K562 (cell line): ENCODE measurements at regions not wholly inside any gene's neighbourhood (a gene's known extent, or its start where the extent isn't known, plus 50 kb on each side); places are given as distances from the start of the nearest gene placed in this dataset.

Source experiments
- ATAC-seq: fragments of 200-7000 bp; cut with Tn5 transposase; 3 replicates; pipeline ENCODE4 v1.9.1; 2020; ENCODE audit warnings: moderate library complexity
- BruUV-seq: library from RNA; stranded (reverse); fragments of 400-500 nt; replicated peaks from 2 replicates; lab custom pipeline; 2021; lab: Mats Ljungman, UMichigan
- CTCF ChIA-PET: fragments of 300-600 bp; formaldehyde crosslinking; extraction: SDS; loops from one replicate; lab custom pipeline; 2021; ENCODE audit warnings: low intra/inter-chr PET ratio; lab: Yijun Ruan, JAX
- POLR2A ChIA-PET: fragments of 300-600, 350-650 bp; sonication (Branson Sonifier 250); formaldehyde crosslinking; extraction: SDS; loops from one replicate; lab custom pipeline; 2021; ENCODE audit warnings: antibody characterized with exemption, inconsistent platforms; lab: Yijun Ruan, JAX
- DNase-seq, 4 experiments: peaks; one replicate each; pipeline versions ENCODE4 v3.0.0 to v3.0.0-alpha.2; 2011 to 2018; ENCODE audit warnings: low spot score in 3 of 4, mixed read lengths in 3 of 4; ENCODE audit errors: extremely low read depth in 1 of 4
- FAIRE-seq: peaks from 2 replicates; lab custom pipeline; 2011; peaks lifted over from hg19 to GRCh38; lab: Jason Lieb, UNC
- H2AFZ ChIP-seq: 2 replicates; pipeline ENCODE4 v1.6.0; 2011; ENCODE audit warnings: low read depth, low read length, control low read depth, inconsistent platforms
- H3K27ac ChIP-seq: fragments of 200-600 bp; 3 replicates; pipeline ENCODE4 v1.8.0; 2011; ENCODE audit warnings: low read depth, mild to moderate bottlenecking, control low read depth, inconsistent platforms, low read length, moderate library complexity, mixed read lengths; ENCODE audit errors: extremely low read depth
- H3K27me3 ChIP-seq, 2 experiments: fragments of 300-600 bp in 1 of 2; 2 replicates in 1 of 2; 3 replicates in 1 of 2; pipeline versions ENCODE4 v1.6.0 to v1.8.0; 2011; ENCODE audit warnings: inconsistent platforms in 2 of 2, low read length in 2 of 2, mild to moderate bottlenecking in 1 of 2, mixed read lengths in 1 of 2, moderate library complexity in 1 of 2; ENCODE audit not compliant: control insufficient read depth in 2 of 2, insufficient read depth in 2 of 2
- H3K36me3 ChIP-seq: fragments of 300-600 bp; 3 replicates; pipeline ENCODE4 v1.8.0; 2011; ENCODE audit warnings: mild to moderate bottlenecking, low read length, inconsistent platforms; ENCODE audit not compliant: control insufficient read depth, insufficient read depth
- H3K4me1 ChIP-seq, 2 experiments: fragments of 200-600 bp in 1 of 2; replicated peaks in 1 of 2; 2 replicates in 1 of 2; 3 replicates in 1 of 2; pipeline versions ENCODE4 v1.5.1 to v1.8.0; 2011; ENCODE audit warnings: inconsistent platforms in 2 of 2, low read length in 2 of 2, mild to moderate bottlenecking in 1 of 2, mixed read lengths in 1 of 2, moderate library complexity in 1 of 2; ENCODE audit not compliant: control insufficient read depth in 2 of 2, insufficient read depth in 2 of 2
- H3K4me2 ChIP-seq: 2 replicates; pipeline ENCODE4 v1.6.1; 2011; ENCODE audit warnings: low read length, control low read depth, inconsistent platforms, mixed read lengths; ENCODE audit not compliant: insufficient read depth
- H3K4me3 ChIP-seq: fragments of 200-600 bp; sonication (generic), shearing (Covaris generic); 2 replicates; pipeline ENCODE4 v1.5.1; 2016; ENCODE audit warnings: control low read depth, inconsistent platforms
- H3K79me2 ChIP-seq: fragments of 200-600 bp; 3 replicates; pipeline ENCODE4 v1.8.0; 2011; ENCODE audit warnings: low read length, inconsistent platforms; ENCODE audit not compliant: control insufficient read depth, insufficient read depth
- H3K9ac ChIP-seq, 2 experiments: 2 replicates each; pipeline versions ENCODE4 v1.6.0 to v1.6.1; 2011; ENCODE audit warnings: low read depth in 2 of 2, low read length in 2 of 2, control low read depth in 1 of 2, inconsistent platforms in 1 of 2, mild to moderate bottlenecking in 1 of 2, mixed read lengths in 1 of 2; ENCODE audit not compliant: insufficient read depth in 1 of 2
- H3K9me1 ChIP-seq: one replicate; pipeline ENCODE4 v1.6.0; 2011; ENCODE audit warnings: inconsistent platforms, mild to moderate bottlenecking, low read length, moderate library complexity; ENCODE audit not compliant: control insufficient read depth, insufficient read depth
- H3K9me3 ChIP-seq: replicated peaks from 2 replicates; pipeline ENCODE4 v1.5.1; 2011; ENCODE audit warnings: low read depth, low read length, inconsistent platforms; ENCODE audit not compliant: control insufficient read depth, insufficient read depth
- H4K20me1 ChIP-seq: replicated peaks from 2 replicates; pipeline ENCODE4 v1.6.1; 2011; ENCODE audit warnings: low read length, inconsistent platforms, mixed read lengths; ENCODE audit not compliant: control insufficient read depth, insufficient read depth
- CREB3L1 ChIP-seq: fragments of 450-650 bp; IDR thresholded peaks from 2 replicates; pipeline ENCODE4 v1.6.1; 2014; ENCODE audit warnings: low read depth, mild to moderate bottlenecking, moderate library complexity, borderline replicate concordance
- EZH2 ChIP-seq: IDR thresholded peaks from 2 replicates; pipeline ENCODE4 v1.6.1; 2012; ENCODE audit warnings: low read depth, mild to moderate bottlenecking, inconsistent platforms, low read length, borderline replicate concordance
- FOXJ3 ChIP-seq: sonication (generic); formaldehyde crosslinking; IDR thresholded peaks from 2 replicates; pipeline ENCODE4 v1.4.0; 2020; ENCODE audit warnings: mild to moderate bottlenecking, missing genetic modification reagents
- GABPB2 ChIP-seq: fragments of 250-450 bp; sonication (Bioruptor Pico); conservative IDR thresholded peaks from 2 replicates; pipeline ENCODE4 v1.5.1; 2021; ENCODE audit warnings: mild to moderate bottlenecking
- NRF1 ChIP-seq, 2 experiments: fragments of 450-650 bp; IDR thresholded peaks in 1 of 2; conservative IDR thresholded peaks in 1 of 2; 2 replicates each; pipeline ENCODE4 v1.6.1; 2014; ENCODE audit warnings: mild to moderate bottlenecking in 2 of 2
- PCBP1 ChIP-seq: fragments of 200-400 bp; formaldehyde crosslinking; IDR thresholded peaks from 2 replicates; pipeline ENCODE4 v1.6.1; 2018; ENCODE audit warnings: mild to moderate bottlenecking, low read depth, low read length; ENCODE audit not compliant: poor library complexity, severe bottlenecking
- PURB ChIP-seq: sonication (generic); formaldehyde crosslinking; IDR thresholded peaks from 2 replicates; pipeline ENCODE4 v1.9.0; 2021; ENCODE audit warnings: low read depth, mild to moderate bottlenecking, missing genetic modification reagents
- RUNX1 ChIP-seq: sonication (generic); IDR thresholded peaks from 2 replicates; pipeline ENCODE4 v1.6.1; 2016; ENCODE audit warnings: antibody characterized with exemption, low read depth
- SAP30 ChIP-seq: fragments of 200-600 bp; sonication (generic); IDR thresholded peaks from 2 replicates; pipeline ENCODE4 v1.6.1; 2012; ENCODE audit warnings: borderline replicate concordance, low read depth, mild to moderate bottlenecking, moderate library complexity, low read length, control low read depth, inconsistent platforms; ENCODE audit not compliant: insufficient read depth, poor library complexity, severe bottlenecking
- SIN3A ChIP-seq, 2 experiments: fragments of 150-350 bp in 1 of 2; IDR thresholded peaks; 2 replicates each; pipeline ENCODE4 v1.6.1; 2011 to 2016; ENCODE audit warnings: borderline replicate concordance in 2 of 2, low read depth in 2 of 2, low read length in 2 of 2, mild to moderate bottlenecking in 2 of 2, moderate library complexity in 2 of 2; ENCODE audit not compliant: control insufficient read depth in 1 of 2
- TAF9B ChIP-seq: fragments of 450-650 bp; IDR thresholded peaks from 2 replicates; pipeline ENCODE4 v1.6.1; 2018; ENCODE audit warnings: mild to moderate bottlenecking; ENCODE audit not compliant: partially characterized antibody
- XRCC4 ChIP-seq: IDR thresholded peaks from one replicate; pipeline ENCODE4 v1.6.1; 2011; ENCODE audit not compliant: insufficient read depth, insufficient read length; ENCODE audit errors: extremely low read depth
- ZBTB7A ChIP-seq: IDR thresholded peaks from 2 replicates; pipeline ENCODE4 v1.6.1; 2011; ENCODE audit warnings: low read depth, mild to moderate bottlenecking, low read length, moderate library complexity, borderline replicate concordance; ENCODE audit not compliant: control insufficient read depth
- ZNF778 ChIP-seq: fragments of 450-650 bp; formaldehyde crosslinking; IDR thresholded peaks from 2 replicates; pipeline ENCODE4 v1.4.0; 2020; ENCODE audit warnings: mild to moderate bottlenecking, moderate library complexity
- WGBS: fragments of 100-300 bp; shearing (Covaris generic); methylation state at CpG from one replicate; pipeline ENCODE4 v1.1.6; 2016; ENCODE audit warnings: low coverage, mixed read lengths; ENCODE audit not compliant: insufficient coverage; ENCODE audit errors: missing lambda C conversion rate; 5-methylcytosine and 5-hydroxymethylcytosine counted together
- in situ Hi-C: fragments of 300-500 bp; cut with MboI; formaldehyde crosslinking; loops from 4 replicates; pipeline ENCODE4 v1.15.0; 2018; ENCODE audit warnings: inconsistent platforms, mixed read lengths
- intact Hi-C: fragments of 100-400 bp; cut with micrococcal nuclease; formaldehyde crosslinking; loops from 2 replicates; pipeline ENCODE4 v1.14.2; 2022
- TF ChIP-seq, protein P1 (sequence below): fragments of 450-650 bp; formaldehyde crosslinking; IDR thresholded peaks from 2 replicates; pipeline ENCODE4 v1.4.0; 2022; ENCODE audit warnings: mild to moderate bottlenecking, moderate library complexity

- TF ChIP-seq, protein P1, sequence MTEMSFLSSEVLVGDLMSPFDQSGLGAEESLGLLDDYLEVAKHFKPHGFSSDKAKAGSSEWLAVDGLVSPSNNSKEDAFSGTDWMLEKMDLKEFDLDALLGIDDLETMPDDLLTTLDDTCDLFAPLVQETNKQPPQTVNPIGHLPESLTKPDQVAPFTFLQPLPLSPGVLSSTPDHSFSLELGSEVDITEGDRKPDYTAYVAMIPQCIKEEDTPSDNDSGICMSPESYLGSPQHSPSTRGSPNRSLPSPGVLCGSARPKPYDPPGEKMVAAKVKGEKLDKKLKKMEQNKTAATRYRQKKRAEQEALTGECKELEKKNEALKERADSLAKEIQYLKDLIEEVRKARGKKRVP (CRISPR knock-in tag), result no peak
- no peak for TF ChIP-seq TAF9B
- no peak for TF ChIP-seq GABPB2 (CRISPR knock-in tag)
- no peak for TF ChIP-seq EZH2
- TF ChIP-seq CREB3L1, result no peak
- TF ChIP-seq PURB (CRISPR knock-in tag), result no peak
- TF ChIP-seq SAP30, result no peak
- TF ChIP-seq PCBP1, result no peak
- no peak for TF ChIP-seq ZNF778 (CRISPR knock-in tag)
- TF ChIP-seq, all 486 proteins: peak for 0
Measured at GRCh38 chr20:60095456-60095855, 137.2 kb downstream of the CDH26 start (continued).

DNA sequence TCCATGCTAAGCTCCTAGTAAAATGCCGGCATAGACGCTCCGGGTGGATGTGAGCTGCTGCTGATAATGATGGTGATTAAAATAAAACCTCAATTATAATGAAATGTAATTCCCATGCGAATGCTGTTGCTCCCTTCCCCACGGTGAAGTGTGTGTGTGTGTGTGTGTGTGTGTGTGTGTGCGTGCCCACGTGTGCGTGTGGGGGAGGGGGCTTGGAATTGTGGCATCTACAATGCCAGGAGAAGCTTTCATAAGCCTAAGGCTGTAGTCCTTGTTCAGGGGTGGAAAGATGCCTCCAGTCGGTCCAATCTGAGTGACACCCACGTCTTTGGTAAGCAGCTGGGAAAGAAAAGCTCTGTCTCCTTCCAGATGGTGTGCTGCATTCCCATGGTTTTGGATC is 137.9 kb downstream of the CDH26 start:
- FAIRE-seq (no peak), DNase-seq (no peak), ATAC-seq (no peak)
- Histone ChIP-seq H4K20me1 (no peaks in the 10 kb centered on the region), H3K4me2 (no peak overlapping the region), H3K4me1 (no peaks in the 10 kb centered on the region), H3K4me3 (no peak overlapping the region), H3K36me3 (no peaks in the 10 kb centered on the region), H3K9me3 (no peaks in the 10 kb centered on the region), H3K9ac (no peak overlapping the region), H3K9me1 (no peaks in the 10 kb centered on the region), H3K27ac (no peak overlapping the region), H2AFZ (no peak overlapping the region), H3K79me2 (no peaks in the 10 kb centered on the region), H3K27me3 (no peaks in the 10 kb centered on the region; a peak in 1 of 5 replicates)
- WGBS, result 0% methylated on average over 10 of the region's 10 CpGs
- CTCF ChIA-PET, result no interaction called here
- TF ChIP-seq SIN3A (IDR thresholded peaks at IDR 0.05; ENCODE audit: borderline replicate concordance in 2 of 2, control insufficient read depth in 1 of 2, low read depth in 2 of 2, low read length in 2 of 2) (no peak), XRCC4 (no peak), RUNX1 (no peak), NRF1 (conservative IDR thresholded peaks at IDR 0.05 in 1 of 2, IDR thresholded peaks at IDR 0.05 in 1 of 2) (no peak), SAP30 (no peak), FOXJ3 (CRISPR knock-in tag) (no peak), ZBTB7A (no peak)
- in situ Hi-C loops, result no loop called here
- intact Hi-C loops, result no loop called here
- POLR2A ChIA-PET, result no interaction called here
- no TSS peak for BruUV-seq
